Panc1 (cell line): ENCODE measurements at regions not wholly inside any gene's neighbourhood (a gene's known extent, or its start where the extent isn't known, plus 50 kb on each side); places are given as distances from the start of the nearest gene placed in this dataset.

Experiments used
- ATAC-seq: fragments of 200-7000 bp; cut with Tn5 transposase; 2 replicates; pipeline ENCODE4 v1.9.1; 2020; ENCODE audit warnings: mild to moderate bottlenecking, moderate library complexity
- BruUV-seq: library from RNA; stranded (reverse); fragments of 400-500 nt; replicated peaks from 2 replicates; lab custom pipeline; 2021; lab: Mats Ljungman, UMichigan
- CTCF ChIA-PET: fragments of 300-600 bp; sonication (Branson Sonifier 250); formaldehyde crosslinking; loops from one replicate; lab custom pipeline; 2022; ENCODE audit warnings: antibody characterized with exemption; lab: Charles Lee
- POLR2A ChIA-PET: fragments of 300-600 bp; sonication (Branson Sonifier 250); formaldehyde crosslinking; loops from one replicate; lab custom pipeline; 2022; ENCODE audit warnings: antibody characterized with exemption; lab: Charles Lee
- DNase-seq: peaks from one replicate; pipeline ENCODE4 v3.0.0-alpha.2; 2010; ENCODE audit warnings: low read depth, low spot score
- H3K27ac ChIP-seq: 2 replicates; pipeline ENCODE4 v1.5.1; 2011; ENCODE audit warnings: mild to moderate bottlenecking, low read length, inconsistent platforms
- H3K27me3 ChIP-seq: fragments of 200-500 bp; sonication (Bioruptor generic); 2 replicates; pipeline ENCODE4 v1.6.0; 2014; ENCODE audit warnings: low read length, inconsistent platforms; ENCODE audit not compliant: control insufficient read depth, insufficient read depth
- H3K36me3 ChIP-seq: fragments of 200-500 bp; sonication (Bioruptor generic); 2 replicates; pipeline ENCODE4 v1.5.1; 2014; ENCODE audit warnings: inconsistent platforms, mild to moderate bottlenecking, low read length, moderate library complexity; ENCODE audit not compliant: control insufficient read depth, insufficient read depth
- H3K4me1 ChIP-seq: 2 replicates; pipeline ENCODE4 v1.5.1; 2011; ENCODE audit warnings: inconsistent platforms, mild to moderate bottlenecking, low read length, moderate library complexity; ENCODE audit not compliant: control insufficient read depth, insufficient read depth
- H3K4me3 ChIP-seq, 2 experiments: 2 replicates each; pipeline ENCODE4 v1.5.1; 2011 to 2012; ENCODE audit warnings: low read depth in 2 of 2, low read length in 2 of 2, mild to moderate bottlenecking in 2 of 2, inconsistent platforms in 1 of 2, moderate library complexity in 1 of 2
- H3K9me3 ChIP-seq: fragments of 200-500 bp; sonication (Bioruptor generic); 2 replicates; pipeline ENCODE4 v1.5.1; 2014; ENCODE audit warnings: low read depth, mild to moderate bottlenecking, inconsistent platforms, low read length, moderate library complexity; ENCODE audit not compliant: control insufficient read depth, insufficient read depth
- CTCF ChIP-seq: fragments of 450-650 bp; IDR thresholded peaks from 2 replicates; pipeline ENCODE4 v1.5.1; 2017; ENCODE audit warnings: mild to moderate bottlenecking
- POLR2AphosphoS5 ChIP-seq: IDR thresholded peaks from 2 replicates; pipeline ENCODE4 v1.6.1; 2012; ENCODE audit warnings: mild to moderate bottlenecking, low read depth, low read length, moderate library complexity
- REST ChIP-seq, 2 experiments: IDR thresholded peaks; 2 replicates each; pipeline ENCODE4 v1.6.1; 2011 to 2012; ENCODE audit warnings: low read depth in 2 of 2, control low read depth in 1 of 2, low read length in 1 of 2, mild to moderate bottlenecking in 1 of 2, moderate library complexity in 1 of 2; ENCODE audit not compliant: insufficient read depth in 1 of 2
- SIN3A ChIP-seq: IDR thresholded peaks from 2 replicates; pipeline ENCODE4 v1.6.1; 2012; ENCODE audit warnings: low read depth, mild to moderate bottlenecking, low read length, moderate library complexity, borderline replicate concordance; ENCODE audit not compliant: insufficient read depth
- TCF7L2 ChIP-seq: IDR thresholded peaks from 2 replicates; pipeline ENCODE4 v1.6.1; 2011; ENCODE audit warnings: mild to moderate bottlenecking, low read depth, low read length, inconsistent platforms
- in situ Hi-C: cut with HindIII; loops from 2 replicates; pipeline ENCODE4 v1.10.0; 2016; ENCODE audit warnings: low sequenced_read_pairs, low pct_unique_long_range_greater_than_20kb
- intact Hi-C: fragments of 100-400 bp; cut with micrococcal nuclease; formaldehyde crosslinking; loops from one replicate; pipeline ENCODE4 v1.10.0; 2022; ENCODE audit not compliant: unreplicated experiment

- H3K36me3 ChIP-seq: no peaks in the 10 kb centered on the region
- no peak overlapping the region for H3K27ac ChIP-seq
- POLR2A ChIA-PET: no interaction called here
- DNase-seq: no peak
- no peaks in the 10 kb centered on the region for H3K4me1 ChIP-seq
- intact Hi-C loops: no loop called here
- no peak overlapping the region for H3K4me3 ChIP-seq
- TF ChIP-seq POLR2AphosphoS5: no peak
- no peak for TF ChIP-seq CTCF
- no peak for TF ChIP-seq TCF7L2
- no peak for TF ChIP-seq SIN3A
- TF ChIP-seq REST (IDR thresholded peaks at IDR 0.05; ENCODE audit: insufficient read depth in 1 of 2, low read depth in 2 of 2, low read length in 1 of 2): no peak
- no TSS peak for BruUV-seq
- peaks cover 7% of the 10 kb centered on the region for H3K27me3 ChIP-seq
- H3K9me3 ChIP-seq: no peaks in the 10 kb centered on the region
- CTCF ChIA-PET: interaction anchor here (0.5 kb wide), 1 partner anchor 11 kb away, joined by 3 read pairs; no protein-coding TSS in a partner anchor
- in situ Hi-C loops: no loop called here
- ATAC-seq: no peak
These were observed 65.8 kb downstream of the MRPL46 start for GRCh38 chr15:88401251-88401995.

- ChIA-PET POLR2A (no interaction called here), CTCF (no interaction called here)
- H3K27me3 ChIP-seq: peaks cover 7% of the 10 kb centered on the region
- no peak for TF ChIP-seq POLR2AphosphoS5
- TF ChIP-seq REST (IDR thresholded peaks at IDR 0.05; ENCODE audit: insufficient read depth in 1 of 2, low read depth in 2 of 2, low read length in 1 of 2): no peak
- TF ChIP-seq SIN3A: no peak
- TF ChIP-seq TCF7L2: no peak
- TF ChIP-seq CTCF: no peak
- H3K4me3 ChIP-seq: no peak overlapping the region
- ATAC-seq (no peak), DNase-seq (no peak)
- no TSS peak for BruUV-seq
- H3K4me1 ChIP-seq: no peaks in the 10 kb centered on the region
- no peaks in the 10 kb centered on the region for H3K36me3 ChIP-seq
- in situ Hi-C loops (no loop called here), intact Hi-C loops (no loop called here)
- no peaks in the 10 kb centered on the region for H3K9me3 ChIP-seq
- no peak overlapping the region for H3K27ac ChIP-seq
These were observed 66.5 kb downstream of the MRPL46 start for GRCh38 chr15:88400591-88401250.
